Fibroblast of lung (primary cell): ENCODE measurements at regions not wholly inside any gene's neighbourhood (a gene's known extent, or its start where the extent isn't known, plus 50 kb on each side); places are given as distances from the start of the nearest gene placed in this dataset.

ENCODE experiments used
- DNase-seq, 2 donors: peaks; one replicate each; pipeline versions ENCODE4 v3.0.0 to v3.0.0-alpha.2; 2010; ENCODE audit warnings: low read depth in 2 of 2
- H2AFZ ChIP-seq: 2 replicates; pipeline ENCODE4 v1.5.1; 2012; ENCODE audit warnings: low read length, control low read depth, inconsistent platforms
- H3K27ac ChIP-seq: 2 replicates; pipeline ENCODE4 v1.5.1; 2011; ENCODE audit warnings: low read length, control low read depth; ENCODE audit not compliant: insufficient read depth
- H3K27me3 ChIP-seq: 2 replicates; pipeline ENCODE4 v1.5.1; 2011; ENCODE audit warnings: mild to moderate bottlenecking, low read length; ENCODE audit not compliant: control insufficient read depth, insufficient read depth
- H3K36me3 ChIP-seq: 2 replicates; pipeline ENCODE4 v1.5.1; 2011; ENCODE audit warnings: low read length; ENCODE audit not compliant: control insufficient read depth, insufficient read depth
- H3K4me1 ChIP-seq: 2 replicates; pipeline ENCODE4 v1.5.1; 2011; ENCODE audit warnings: low read length; ENCODE audit not compliant: control insufficient read depth, insufficient read depth; ENCODE audit errors: extremely low read depth
- H3K4me2 ChIP-seq: 2 replicates; pipeline ENCODE4 v1.5.1; 2011; ENCODE audit warnings: low read length, control low read depth; ENCODE audit not compliant: insufficient read depth; ENCODE audit errors: extremely low read depth
- H3K4me3 ChIP-seq, 4 experiments: fragments of 200-600 bp in 1 of 4; sonication (generic) in 1 of 4; replicated peaks in 1 of 4; 2 replicates each; pipeline ENCODE4 v1.5.1; 2011 to 2016; ENCODE audit warnings: low read length in 4 of 4, low read depth in 3 of 4, mild to moderate bottlenecking in 3 of 4, control low read depth in 2 of 4, inconsistent platforms in 1 of 4, mixed read lengths in 1 of 4; ENCODE audit not compliant: insufficient read depth in 1 of 4; ENCODE audit errors: control extremely low read depth in 1 of 4
- H3K79me2 ChIP-seq: 2 replicates; pipeline ENCODE4 v1.5.1; 2012; ENCODE audit warnings: mild to moderate bottlenecking, low read length, inconsistent platforms; ENCODE audit not compliant: control insufficient read depth, insufficient read depth
- H3K9ac ChIP-seq: 2 replicates; pipeline ENCODE4 v1.5.1; 2011; ENCODE audit warnings: mild to moderate bottlenecking, low read length, control low read depth; ENCODE audit not compliant: insufficient read depth
- H3K9me3 ChIP-seq: 2 replicates; pipeline ENCODE4 v1.5.1; 2012; ENCODE audit warnings: low read depth, low read length; ENCODE audit not compliant: control insufficient read depth, insufficient read depth
- H4K20me1 ChIP-seq: 2 replicates; pipeline ENCODE4 v1.5.1; 2011; ENCODE audit warnings: low read length; ENCODE audit not compliant: control insufficient read depth, insufficient read depth; ENCODE audit errors: extremely low read depth
- EZH2 ChIP-seq: IDR thresholded peaks from 2 replicates; pipeline ENCODE4 v1.5.1; 2012; ENCODE audit warnings: low read length, control low read depth, mild to moderate bottlenecking; ENCODE audit errors: missing control alignments
- TF ChIP-seq, protein P1 (sequence below), 2 donors: IDR thresholded peaks in 1 of 2; conservative IDR thresholded peaks in 1 of 2; 1 replicate in 1 of 2; 2 replicates in 1 of 2; pipeline ENCODE4 v1.5.1; 2011 to 2012; ENCODE audit warnings: low read length in 2 of 2, control low read depth in 1 of 2, inconsistent platforms in 1 of 2, low read depth in 1 of 2, mild to moderate bottlenecking in 1 of 2

GRCh38 chr2:16002575-16002974 is 62.2 kb downstream of the MYCN start:
- no peaks in the 10 kb centered on the region for H3K36me3 ChIP-seq
- TF ChIP-seq EZH2 = no peak
- H3K4me2 ChIP-seq = no peak overlapping the region
- H3K4me3 ChIP-seq = no peak overlapping the region
- no peak overlapping the region for H3K9ac ChIP-seq
- no peak for DNase-seq
- no peaks in the 10 kb centered on the region for H3K4me1 ChIP-seq
- H2AFZ ChIP-seq = no peak overlapping the region
- H3K9me3 ChIP-seq = no peaks in the 10 kb centered on the region
- H3K79me2 ChIP-seq = no peaks in the 10 kb centered on the region
- H3K27me3 ChIP-seq = no peaks in the 10 kb centered on the region
- H3K27ac ChIP-seq = no peak overlapping the region
- no peaks in the 10 kb centered on the region for H4K20me1 ChIP-seq

DNA sequence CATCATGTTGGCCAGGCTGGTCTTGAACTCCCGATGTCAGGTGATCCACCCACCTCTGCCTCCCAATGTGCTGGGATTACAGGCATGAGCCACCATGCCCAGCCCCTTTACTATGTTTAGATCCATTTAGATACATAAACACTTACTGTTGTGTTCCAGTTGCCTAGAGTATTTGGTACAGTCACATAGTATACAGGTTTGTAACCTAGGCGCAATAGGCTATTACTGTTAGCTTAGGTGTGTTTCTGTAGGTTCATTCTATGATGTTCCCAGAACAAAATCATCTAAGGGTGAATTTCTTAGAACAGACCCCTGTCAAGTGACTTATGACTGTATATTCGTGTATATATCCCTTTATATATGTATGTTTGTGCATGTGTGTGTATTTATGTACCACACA is 61.8 kb downstream of the MYCN start:
- no peak overlapping the region for H3K9ac ChIP-seq
- no peaks in the 10 kb centered on the region for H3K79me2 ChIP-seq
- no peaks in the 10 kb centered on the region for H3K9me3 ChIP-seq
- H3K4me3 ChIP-seq = no peak overlapping the region
- H2AFZ ChIP-seq = no peak overlapping the region
- H3K27ac ChIP-seq = no peak overlapping the region
- no peaks in the 10 kb centered on the region for H3K4me1 ChIP-seq
- DNase-seq = no peak
- no peaks in the 10 kb centered on the region for H3K27me3 ChIP-seq
- no peaks in the 10 kb centered on the region for H3K36me3 ChIP-seq
- TF ChIP-seq, protein P1, sequence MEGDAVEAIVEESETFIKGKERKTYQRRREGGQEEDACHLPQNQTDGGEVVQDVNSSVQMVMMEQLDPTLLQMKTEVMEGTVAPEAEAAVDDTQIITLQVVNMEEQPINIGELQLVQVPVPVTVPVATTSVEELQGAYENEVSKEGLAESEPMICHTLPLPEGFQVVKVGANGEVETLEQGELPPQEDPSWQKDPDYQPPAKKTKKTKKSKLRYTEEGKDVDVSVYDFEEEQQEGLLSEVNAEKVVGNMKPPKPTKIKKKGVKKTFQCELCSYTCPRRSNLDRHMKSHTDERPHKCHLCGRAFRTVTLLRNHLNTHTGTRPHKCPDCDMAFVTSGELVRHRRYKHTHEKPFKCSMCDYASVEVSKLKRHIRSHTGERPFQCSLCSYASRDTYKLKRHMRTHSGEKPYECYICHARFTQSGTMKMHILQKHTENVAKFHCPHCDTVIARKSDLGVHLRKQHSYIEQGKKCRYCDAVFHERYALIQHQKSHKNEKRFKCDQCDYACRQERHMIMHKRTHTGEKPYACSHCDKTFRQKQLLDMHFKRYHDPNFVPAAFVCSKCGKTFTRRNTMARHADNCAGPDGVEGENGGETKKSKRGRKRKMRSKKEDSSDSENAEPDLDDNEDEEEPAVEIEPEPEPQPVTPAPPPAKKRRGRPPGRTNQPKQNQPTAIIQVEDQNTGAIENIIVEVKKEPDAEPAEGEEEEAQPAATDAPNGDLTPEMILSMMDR (conservative IDR thresholded peaks at IDR 0.05 in 1 of 2, IDR thresholded peaks at IDR 0.05 in 1 of 2; ENCODE audit: low read depth in 1 of 2, low read length in 2 of 2) = no peak
- no peak for TF ChIP-seq EZH2
- H4K20me1 ChIP-seq = no peaks in the 10 kb centered on the region
- H3K4me2 ChIP-seq = no peak overlapping the region

DNA sequence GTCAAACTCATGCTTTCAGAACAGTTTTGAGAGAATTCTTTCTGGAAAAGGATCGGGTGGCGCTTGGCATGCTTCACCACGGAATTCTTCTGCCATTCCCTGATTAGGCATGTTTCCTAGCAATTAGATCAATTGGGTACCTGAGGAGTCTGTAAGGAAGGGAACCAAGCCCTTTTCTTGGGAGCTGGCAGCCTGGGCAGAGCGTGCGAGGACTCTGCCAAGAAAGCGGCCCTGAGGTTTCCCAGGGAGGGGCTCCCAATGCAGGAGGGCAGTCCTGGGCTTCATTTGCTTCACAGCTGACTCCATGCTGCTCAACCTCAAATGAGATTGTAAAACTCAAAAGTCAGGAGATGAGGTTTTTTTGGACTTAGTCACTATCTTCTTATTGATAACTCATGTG is 60.3 kb downstream of the MYCN start:
- Histone ChIP-seq H3K4me3 (no peak overlapping the region), H3K9me3 (no peaks in the 10 kb centered on the region), H3K36me3 (no peaks in the 10 kb centered on the region), H3K27ac (no peak overlapping the region), H3K79me2 (no peaks in the 10 kb centered on the region), H3K4me2 (no peak overlapping the region), H4K20me1 (no peaks in the 10 kb centered on the region), H3K4me1 (no peaks in the 10 kb centered on the region), H3K27me3 (no peaks in the 10 kb centered on the region), H2AFZ (no peak overlapping the region), H3K9ac (no peak overlapping the region)
- no peak for TF ChIP-seq EZH2
- TF ChIP-seq, protein P1 (conservative IDR thresholded peaks at IDR 0.05 in 1 of 2, IDR thresholded peaks at IDR 0.05 in 1 of 2; ENCODE audit: low read depth in 1 of 2, low read length in 2 of 2) = no peak
- no peak for DNase-seq
